GM23248 (cell line): ENCODE measurements at regions not wholly inside any gene's neighbourhood (a gene's known extent, or its start where the extent isn't known, plus 50 kb on each side); places are given as distances from the start of the nearest gene placed in this dataset.

Experiments
- EZH2 ChIP-seq: fragments of 200-600 bp; sonication (generic); IDR thresholded peaks from 2 replicates; pipeline ENCODE4 v1.6.1; 2018; ENCODE audit warnings: antibody characterized with exemption, mild to moderate bottlenecking; ENCODE audit not compliant: insufficient read depth, poor library complexity, severe bottlenecking
- EZH2phosphoT487 ChIP-seq: fragments of 200-600 bp; sonication (generic); IDR thresholded peaks from 2 replicates; pipeline ENCODE4 v1.6.1; 2018; ENCODE audit warnings: antibody characterized with exemption, moderate library complexity, mild to moderate bottlenecking, low read depth; ENCODE audit not compliant: insufficient read depth

- TF ChIP-seq EZH2 (no peak), EZH2phosphoT487 (no peak)
These were observed 127.1 kb upstream of the GLRA1 start for GRCh38 chr5:152051499-152052454.
